Activated gamma-delta T cell treated with Interleukin-2 at 50 U/mL for 16 hours (primary cell): ENCODE measurements at regions not wholly inside any gene's neighbourhood (a gene's known extent, or its start where the extent isn't known, plus 50 kb on each side); places are given as distances from the start of the nearest gene placed in this dataset.
"Not testable (repeated sequence)": the region's sequence is repeated elsewhere in the genome, so short reads cannot be mapped to it uniquely, and the experiment has no call there.

Experiments
- DNase-seq: peaks from one replicate; pipeline ENCODE4 v3.0.0-alpha.2; 2020

DNA sequence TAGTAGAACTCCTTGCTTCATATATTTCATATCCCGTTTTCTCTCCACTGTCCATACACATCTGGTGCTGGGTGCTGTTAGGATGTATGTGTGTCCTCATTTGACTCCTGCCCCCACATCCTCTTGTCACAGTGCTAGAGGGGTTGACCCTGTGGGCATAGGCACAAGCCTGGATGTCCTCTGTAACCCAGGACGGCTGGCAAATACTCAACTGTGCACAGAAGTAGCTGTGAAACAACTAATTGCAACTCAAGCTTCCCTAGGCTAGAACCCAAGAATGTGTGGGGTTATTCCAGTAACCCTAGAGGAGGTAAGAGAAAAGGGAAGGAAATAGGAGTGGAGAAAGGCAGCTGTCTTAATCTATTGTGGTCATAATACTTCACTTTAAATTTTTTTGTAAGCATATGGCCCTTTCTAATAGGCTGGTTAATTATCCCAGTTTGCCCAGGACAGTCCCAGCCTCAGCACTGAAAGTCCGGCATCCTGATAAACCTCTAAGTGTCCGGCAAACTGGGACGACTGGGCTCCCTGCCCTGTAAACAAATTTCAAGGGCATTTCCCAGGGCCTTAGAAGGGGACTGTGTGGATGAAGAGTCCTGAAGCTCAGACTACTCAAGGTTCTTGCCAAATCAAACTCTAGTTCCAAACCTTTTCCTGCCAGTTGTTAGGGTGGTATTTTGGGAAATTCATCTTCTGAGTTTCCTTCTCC, 283.2 kb upstream of the CELF2 start:
- DNase-seq: no peak

DNA sequence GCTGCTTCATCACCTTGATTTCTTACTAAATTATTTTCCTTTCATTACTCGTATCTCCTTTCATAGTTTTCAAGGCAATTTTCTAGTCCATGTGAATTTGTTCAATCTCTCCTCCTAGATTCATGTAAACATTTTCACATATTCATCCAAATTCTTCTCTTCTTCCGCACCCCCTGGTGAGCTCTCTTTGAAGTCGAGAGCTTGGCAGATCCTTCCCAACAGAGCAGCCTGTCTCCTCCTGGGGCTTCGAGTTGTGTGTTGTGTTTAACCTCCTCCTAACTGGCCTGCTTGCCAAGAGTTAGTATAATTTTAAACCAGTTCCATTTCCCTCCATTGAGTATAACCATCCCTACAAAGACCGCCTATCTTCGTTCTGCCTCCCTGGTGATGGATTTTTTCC, 272.4 kb upstream of the CELF2 start:
- DNase-seq: no peak

DNA sequence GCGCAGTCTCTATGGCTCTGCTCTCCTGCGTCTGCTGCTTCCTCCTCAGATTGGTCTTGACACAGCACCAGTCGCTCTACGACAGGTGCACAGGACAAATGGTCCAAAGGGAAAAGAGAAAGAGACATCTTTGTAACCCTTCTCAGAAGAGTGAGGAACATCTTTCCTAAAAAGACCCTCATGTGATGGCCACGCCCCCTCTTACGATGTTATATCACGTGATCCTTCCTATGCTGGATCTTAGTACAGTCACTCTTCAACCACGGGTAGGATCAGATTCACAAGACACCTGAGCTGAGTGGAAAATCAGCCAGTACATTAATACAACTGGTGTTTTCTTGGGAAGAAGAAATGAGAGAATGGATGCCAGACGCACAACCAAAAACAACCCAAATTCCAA, 262.2 kb upstream of the CELF2 start:
- no peak for DNase-seq

DNA sequence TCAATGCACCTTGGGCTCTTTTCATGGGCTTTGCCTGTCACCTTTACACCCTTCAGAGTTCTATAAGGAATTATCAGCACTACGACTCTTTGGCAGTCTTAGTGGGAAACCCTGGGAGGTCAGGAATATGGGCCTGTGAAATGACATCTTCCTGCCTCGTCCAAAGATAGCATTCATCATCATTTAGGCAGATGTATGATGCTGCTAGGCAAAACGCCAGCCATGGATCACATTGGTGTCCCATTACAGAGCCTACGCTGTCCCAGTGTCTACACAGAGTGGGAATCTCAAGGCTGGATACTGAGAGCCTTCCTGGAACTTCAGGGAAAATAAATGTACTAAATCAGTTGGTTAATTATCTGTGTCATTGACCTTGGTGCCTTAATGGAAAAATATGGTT, 259.4 kb upstream of the CELF2 start:
- no peak for DNase-seq

DNA sequence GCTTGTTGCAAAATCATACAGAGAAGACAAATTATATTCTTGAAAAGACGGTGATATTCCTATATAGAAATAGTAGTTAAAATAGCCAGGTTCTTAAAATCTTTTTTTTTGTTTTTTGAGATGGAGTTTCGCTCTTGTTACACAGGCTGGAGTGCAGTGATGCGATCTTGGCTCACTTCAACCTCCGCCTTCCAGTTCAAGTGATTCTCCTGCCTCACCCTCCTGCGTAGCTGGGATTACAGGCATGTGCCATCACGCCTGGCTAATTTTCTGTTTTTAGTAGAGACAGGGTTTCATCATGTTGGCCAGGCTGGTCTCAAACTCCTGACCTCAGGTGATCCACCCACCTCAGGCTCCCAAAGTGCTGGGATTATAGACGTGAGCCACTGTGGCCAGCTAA, 257.9 kb upstream of the CELF2 start:
- not testable (repeated sequence) for DNase-seq

DNA sequence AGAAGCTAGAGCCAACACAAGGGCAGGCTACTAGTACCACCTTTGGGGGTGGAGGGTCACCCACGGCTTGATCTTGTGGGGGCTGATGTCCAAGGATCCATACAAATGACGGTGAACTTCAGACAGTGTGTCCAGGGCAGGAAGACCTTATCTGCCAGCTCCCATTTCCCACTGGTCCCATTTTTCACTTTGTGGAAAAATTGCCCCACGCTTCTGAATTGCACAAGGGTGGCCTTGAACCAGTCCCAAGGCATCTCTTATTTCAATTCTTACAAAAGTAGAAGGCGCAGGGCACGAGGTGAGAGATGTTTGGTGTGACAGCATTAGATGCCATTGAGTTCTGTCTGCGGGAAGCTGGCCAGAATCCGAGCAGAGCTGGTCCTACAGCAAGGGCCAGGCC, 252.7 kb upstream of the CELF2 start:
- DNase-seq: no peak

DNA sequence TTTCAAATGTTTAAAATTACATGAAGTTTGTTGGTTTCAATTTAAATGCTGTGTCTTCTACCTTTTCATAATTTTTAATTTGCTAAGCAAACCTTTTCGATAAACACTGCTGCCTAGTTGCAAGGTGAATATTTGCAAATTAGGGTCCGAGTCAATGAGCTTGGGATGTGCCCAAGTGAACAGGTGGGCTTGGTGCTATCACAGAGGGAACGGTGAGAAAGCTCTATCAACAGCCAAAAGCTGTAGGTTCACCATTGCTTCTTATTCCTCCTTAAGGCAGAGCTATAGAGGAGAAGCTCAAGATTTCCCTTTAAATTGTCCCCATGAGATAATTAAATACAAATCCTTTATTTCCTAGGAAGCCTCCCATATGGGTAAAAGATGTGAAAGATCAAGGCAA, 245.3 kb upstream of the CELF2 start:
- no peak for DNase-seq

DNA sequence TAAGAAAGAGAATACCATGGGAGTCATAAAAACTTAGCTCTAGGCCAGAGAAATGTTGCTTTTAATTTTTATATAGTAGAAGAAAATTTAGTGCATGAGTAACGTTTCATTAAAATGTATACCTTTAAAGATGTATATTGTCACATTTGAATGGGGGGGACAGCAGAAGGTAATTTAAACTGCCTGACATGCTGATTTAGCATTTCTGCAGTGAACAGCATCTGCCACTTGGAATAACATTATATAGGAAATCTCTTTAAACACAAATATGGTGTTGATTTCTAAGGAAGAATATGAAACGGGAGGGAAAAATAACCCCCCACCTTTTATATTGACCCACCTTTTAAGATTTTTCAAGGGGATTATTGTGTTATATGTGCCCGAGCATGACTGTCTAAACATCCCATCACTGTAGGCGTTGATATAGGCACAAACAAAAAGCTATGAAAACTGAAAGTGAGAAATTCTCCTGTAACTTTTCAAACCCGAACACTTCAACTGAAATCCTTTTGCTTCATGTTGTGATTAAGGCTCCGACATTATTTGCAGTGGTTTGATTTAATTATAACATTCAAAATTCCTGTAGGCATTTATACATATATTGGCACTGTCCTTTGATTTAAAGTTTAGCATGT, 244.7 kb upstream of the CELF2 start:
- DNase-seq: no peak

DNA sequence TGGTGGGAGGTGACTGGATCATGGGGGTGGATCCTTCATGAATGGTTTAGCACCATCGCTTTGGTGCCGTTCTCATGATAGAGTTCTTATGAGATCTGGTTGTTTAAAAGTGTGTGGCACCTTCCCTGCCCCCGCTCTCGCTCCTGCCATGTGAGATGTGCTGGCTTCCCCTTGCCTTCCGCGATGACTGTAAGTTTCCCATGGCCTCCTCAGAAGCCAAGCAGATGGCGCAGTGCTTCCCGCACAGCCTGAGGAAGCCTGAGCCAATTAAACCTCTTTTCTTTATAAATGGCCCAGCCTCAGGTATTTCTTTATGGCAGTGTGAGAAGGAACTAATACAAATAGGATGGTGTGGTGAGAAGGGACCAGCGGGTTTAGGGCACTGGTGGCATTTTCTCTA, 243.3 kb upstream of the CELF2 start:
- no peak for DNase-seq

DNA sequence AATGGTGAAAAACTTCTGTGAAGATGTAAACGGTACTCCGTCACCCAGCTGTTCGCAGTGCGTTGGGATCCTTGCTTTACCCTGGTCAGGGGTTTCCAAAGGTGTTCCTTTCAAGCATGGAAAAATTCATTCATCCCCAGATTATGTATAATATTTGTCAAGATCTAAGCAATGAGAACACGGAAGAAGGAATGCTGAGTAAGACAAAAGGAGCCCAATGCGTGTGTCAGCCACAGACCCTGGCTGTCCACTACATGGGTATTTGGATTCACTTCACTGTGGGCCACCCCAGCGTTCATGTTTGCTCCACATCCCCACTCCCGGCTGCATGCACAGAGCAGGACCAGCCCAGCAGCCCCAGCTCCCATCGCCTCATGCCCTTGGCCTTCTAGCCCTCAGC, 241.3 kb upstream of the CELF2 start:
- DNase-seq: no peak

DNA sequence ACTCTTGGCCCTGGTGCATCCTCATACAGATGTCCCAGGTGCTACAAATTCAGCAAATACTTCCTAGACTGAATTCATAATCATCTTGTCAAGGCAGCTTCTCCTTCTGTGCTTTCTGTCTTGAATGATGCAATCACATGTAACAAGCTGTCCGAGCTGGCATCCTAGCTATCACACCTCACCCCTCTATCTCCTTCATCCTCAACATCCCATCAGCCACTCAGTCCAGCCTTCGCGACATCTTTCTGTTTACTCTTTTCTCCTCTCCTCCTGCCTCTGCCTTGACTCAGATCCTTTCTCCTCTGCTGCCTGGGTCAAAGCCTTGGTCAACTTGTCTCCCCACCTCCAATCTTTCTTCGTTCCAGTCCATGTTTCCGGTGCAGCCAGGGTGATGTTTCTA, 240.4 kb upstream of the CELF2 start:
- DNase-seq: no peak

DNA sequence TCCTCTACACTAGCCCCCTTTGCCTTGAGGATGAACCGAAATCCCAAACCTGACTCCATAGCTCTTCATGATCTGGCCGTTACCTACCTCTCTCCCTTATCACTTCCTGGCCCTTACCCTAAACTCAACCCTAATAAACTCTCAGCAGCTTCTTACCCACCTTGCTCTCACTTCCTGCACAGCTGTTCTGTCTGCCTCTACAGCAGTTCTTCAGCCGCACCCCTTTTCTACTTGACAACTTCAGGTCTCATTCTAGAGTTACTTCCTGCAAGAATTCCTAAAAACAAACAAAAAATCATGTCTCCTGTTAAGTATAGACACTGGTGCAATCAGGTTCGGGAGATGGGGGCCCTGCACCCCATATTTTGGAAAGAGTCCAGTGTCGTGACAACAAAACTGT, 239.9 kb upstream of the CELF2 start:
- no peak for DNase-seq

DNA sequence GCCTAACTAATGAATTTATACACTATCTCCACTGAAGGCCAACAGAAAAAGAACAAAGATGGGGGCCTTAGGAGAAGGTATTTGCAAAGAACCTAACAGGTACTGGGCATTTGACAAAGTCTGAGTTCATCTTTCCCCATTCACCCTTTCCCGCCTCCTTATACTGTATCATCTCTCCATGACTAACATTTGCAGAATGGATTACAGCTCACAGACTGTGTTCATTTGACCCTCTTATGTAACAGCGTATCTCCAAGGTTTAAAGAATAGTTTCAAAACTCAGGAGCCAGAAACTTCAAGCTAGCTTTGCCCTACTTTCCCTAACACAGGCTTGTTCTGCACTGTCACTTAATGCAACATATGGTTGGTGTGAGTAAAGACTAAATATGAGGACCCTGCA, 238.7 kb upstream of the CELF2 start:
- no peak for DNase-seq

DNA sequence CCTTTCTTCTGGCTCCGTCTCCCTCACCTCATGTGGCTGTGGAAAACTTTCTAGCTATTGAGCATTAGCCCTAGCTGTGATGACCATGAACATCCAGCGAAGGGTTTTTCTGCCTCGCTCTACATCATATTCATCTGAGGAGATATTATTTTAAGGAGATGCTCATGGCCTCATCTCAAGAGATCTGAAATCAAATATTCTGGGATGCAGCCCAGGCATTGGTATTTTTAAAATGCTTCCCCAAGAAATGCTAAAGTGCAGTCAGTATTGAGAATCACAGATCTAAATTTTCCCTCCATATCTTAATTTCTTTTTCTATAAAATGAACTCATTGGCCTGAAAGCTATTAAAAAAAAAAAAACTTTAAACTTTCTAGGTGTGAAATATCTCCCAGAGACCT, 238.2 kb upstream of the CELF2 start:
- DNase-seq: no peak

DNA sequence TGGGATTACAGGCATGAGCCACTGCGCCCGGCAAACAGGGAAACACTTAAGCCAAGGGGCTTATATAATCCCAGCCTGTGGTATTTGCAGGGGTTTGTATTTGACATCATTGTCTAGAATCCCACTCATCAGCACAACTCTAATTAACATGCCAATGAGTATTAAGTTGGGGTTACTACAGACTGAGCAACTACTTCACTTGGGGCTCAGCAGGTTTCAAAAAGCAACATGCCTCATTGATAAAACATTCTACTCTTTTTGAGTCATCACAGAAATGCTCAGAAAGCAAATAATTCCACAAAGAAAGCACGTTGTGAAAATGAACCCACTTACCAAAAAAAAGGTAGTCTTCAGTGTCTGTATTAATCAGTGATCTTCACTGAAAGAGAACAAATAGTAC, 236.9 kb upstream of the CELF2 start:
- no peak for DNase-seq

DNA sequence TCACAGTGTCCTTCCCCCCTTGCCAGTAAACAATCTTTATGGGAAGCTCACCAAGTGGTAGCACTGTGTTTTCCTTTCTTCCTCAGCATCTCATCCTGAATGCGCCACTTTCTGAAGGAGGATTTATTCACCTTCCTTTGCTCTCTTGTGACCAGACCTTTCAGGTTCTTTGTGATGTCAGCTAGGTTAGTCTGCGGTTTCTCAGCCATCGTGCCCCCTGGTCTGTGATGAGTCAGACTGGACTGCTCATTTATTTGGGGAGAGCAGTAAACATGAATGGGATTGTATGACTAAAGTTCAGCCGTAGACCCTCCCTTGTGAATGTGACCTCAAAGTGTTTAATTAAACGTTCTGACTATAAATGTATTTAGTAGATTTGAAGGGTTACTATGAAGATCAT, 235.1 kb upstream of the CELF2 start:
- DNase-seq: no peak

DNA sequence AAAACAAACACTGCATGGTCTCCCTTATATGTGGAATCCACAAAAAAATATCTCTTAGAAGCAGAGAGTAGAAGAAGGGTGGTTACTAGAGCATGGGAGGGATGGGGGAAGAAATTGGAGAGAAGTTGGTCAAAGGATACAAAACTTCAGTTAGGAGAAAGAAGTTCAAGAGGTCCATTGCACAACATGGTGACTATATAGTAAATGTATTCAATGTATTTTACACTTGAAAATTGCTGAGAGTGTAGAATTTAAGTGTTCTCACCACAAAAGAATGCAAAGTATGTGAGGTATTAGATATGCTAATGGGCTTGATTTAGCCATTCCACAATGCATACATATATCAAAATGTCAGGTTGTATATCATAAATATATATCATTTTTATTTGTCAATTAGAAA, 232.0 kb upstream of the CELF2 start:
- DNase-seq: no peak

DNA sequence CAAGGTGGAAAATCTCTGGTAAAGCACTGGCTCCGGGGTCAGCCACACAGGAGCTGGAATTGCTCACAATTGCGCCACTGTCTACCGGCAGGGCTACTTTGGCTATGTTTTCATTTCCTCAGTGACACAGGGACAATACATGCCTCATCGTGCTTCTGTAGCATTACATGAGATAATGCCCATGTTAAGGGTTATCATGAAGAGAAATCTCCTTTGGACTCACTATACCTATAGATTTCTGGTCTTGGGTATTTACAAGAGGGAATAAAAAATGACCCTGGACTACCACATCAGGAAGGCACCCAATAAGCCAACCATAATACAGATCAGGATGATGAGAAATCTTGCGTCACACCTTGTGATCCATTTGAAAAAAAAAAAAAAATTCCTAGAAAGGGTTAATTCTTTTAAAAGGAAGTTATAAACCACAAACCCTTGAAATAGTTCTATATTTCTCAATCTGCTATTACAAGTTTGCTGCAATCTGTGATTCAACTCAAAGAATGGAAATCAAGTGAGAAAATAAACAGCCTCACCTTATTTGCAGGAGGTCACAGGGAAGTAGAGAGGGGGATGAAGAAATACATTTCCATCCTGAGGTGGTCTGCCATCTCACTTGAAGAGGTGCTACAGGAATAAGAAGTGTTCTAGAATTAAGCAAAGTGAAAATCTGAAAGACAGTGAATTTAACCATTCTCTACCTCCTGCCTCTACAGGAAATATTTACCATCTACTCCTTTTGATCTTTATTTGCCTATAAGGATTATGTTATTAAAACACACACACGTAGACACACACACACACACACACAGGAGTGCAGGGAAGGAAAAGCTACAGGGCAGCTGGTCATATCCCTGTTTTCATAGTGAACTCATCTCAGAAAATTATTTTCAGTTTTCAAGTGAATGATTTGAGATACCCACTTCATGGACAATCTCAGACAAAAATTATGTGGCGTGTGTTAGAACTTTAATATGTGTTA, 231.3 kb upstream of the CELF2 start:
- DNase-seq: no peak

DNA sequence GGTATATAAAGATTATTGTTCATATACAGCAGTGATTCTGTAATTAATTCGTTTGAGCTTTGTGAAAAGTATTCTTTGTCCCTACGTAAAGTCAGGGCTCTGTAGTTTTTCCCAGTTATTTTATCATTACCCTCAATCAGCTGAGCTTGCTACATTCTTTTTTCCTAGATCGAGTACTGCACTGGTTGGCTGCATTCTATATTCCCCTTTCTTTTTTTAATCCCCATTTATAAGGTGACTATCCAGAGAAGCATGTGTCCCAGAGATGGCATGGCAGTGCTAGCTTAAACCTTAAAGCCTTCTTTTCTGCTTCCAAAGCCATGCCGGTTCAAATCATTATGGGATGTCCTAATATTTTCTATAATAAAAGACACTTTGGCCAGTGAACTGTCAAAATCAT, 230.1 kb upstream of the CELF2 start:
- DNase-seq: no peak

DNA sequence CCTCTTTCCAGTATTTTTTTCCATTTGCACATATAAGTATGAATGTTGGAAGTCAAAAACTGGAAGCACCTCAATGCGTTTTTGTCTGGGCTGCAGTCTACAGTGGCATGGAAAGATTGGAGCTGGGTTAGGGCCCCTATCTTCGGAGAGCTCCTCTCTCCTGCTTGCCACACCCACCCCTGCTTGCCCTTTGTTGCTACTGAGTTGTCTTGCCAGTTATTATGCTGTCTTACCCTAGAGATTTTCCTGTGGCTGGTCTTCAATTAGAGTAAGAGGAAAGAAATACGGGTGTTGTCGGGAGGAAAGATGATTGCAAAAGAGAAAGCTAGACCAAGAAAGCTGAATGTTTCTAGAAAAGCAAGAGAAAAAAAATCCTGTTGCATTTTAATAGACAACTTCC, 228.9 kb upstream of the CELF2 start:
- no peak for DNase-seq

DNA sequence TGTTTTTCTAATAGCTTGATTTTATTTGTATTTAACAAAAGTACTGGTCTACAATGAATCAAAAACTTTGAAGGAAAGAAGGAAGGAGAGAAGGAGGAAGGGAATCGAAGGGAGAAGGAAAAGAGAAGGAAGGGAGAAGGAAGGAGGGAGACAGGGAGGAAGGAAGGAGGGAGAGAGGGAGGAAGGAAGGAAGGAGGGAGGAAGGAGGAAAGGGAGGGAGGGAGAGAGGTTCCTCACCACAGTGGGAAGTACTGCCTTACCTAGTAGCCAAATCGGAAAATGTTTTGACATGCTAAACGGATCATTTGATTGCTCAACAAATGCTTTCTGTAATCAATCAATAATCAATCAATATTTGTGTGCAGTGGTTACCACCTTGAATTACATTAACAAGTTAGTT, 225.8 kb upstream of the CELF2 start:
- DNase-seq: no peak

DNA sequence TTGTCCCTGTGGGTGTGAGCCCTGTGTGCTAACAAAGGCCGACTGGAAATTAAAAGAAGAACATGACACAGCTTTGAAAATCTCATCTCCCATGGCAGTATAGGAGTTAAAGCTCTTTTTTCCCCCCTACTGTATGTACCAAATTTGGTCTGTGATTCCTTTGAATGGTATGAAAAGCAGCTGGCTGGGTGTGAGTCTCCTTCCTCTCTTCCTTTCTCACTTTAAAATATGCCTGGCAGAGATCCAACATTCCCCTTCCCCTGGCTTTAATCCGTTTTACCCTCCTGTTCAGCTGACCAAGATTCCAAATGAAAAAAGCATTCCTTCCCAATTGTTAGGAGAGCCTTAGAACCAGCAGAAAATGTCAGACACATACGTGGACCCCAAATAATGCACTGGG, 225.0 kb upstream of the CELF2 start:
- DNase-seq: no peak

DNA sequence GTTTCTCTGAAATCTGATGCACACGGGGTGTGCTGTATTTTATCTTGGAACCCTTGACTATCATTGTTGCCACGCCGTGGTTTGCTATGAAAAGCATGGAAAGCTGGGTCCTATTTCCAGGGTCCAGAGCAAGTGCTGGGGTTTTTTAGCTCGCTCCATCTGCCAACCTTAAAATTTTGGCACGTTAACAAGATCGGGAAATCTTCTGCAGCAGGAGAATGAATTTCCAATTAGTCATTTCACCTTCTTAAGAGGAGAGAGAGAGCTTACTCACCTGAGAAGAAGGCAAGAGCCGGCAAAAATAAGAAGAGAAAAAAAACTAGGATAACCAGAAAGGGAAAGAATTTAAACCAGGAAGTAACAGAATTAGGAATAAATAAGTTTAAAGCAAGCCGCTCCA, 223.6 kb upstream of the CELF2 start:
- no peak for DNase-seq

DNA sequence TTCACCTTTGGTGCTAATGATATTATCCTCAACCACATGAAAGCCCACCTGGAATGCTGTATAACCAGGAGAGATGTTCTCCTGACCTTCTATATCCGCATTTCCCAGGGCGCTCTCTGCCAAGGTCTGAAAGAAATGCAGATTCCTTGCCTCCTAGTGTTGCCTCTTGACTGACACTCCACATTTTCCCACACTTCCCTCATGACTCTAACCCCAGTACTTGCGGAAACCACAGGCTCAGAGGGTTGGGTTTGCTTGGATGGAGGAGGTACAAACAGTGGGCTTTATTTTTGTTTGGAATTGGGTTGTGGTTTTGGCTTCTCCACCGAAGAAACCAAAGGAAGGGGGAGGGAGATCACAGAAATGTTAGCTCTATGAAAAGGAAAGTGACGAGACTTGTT, 222.9 kb upstream of the CELF2 start:
- no peak for DNase-seq
